ENCODE measurements at regions not wholly inside any gene's neighbourhood (a gene's known extent, or its start where the extent isn't known, plus 50 kb on each side); places are given as distances from the start of the nearest gene placed in this dataset.
A peak's percentile ranks its signal among the peaks of the same experiment; 100 is the strongest.

DNA sequence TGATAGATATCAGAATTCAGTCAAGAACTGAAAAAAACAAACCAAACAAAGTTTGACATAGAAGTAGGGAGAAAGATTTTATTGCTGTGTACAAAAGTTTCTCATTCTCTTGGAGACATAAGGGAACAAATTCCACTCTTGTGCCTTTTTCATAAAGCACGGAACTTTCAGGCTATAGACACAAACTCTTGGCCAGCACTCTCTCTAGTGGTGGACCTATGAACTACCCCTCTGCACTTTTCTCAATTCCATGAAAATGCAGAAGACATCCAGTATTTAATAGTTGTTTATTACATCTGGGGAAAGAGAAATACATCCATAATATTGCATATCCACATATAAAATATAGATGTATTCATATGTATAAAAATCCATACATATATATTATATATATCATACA, 291.6 kb upstream of the HS3ST1 start:
- Histone ChIP-seq H2AFZ (ENCODE audit: low read depth, low read length) (no peak overlapping the region), H3K9ac (ENCODE audit: insufficient read depth in 1 of 2, low read depth in 2 of 2, low read length in 2 of 2) (no peak overlapping the region), H3K9me1 (ENCODE audit: control insufficient read depth, insufficient read depth, low read length) (no peaks in the 10 kb centered on the region), H3K27ac (ENCODE audit: extremely low read depth, low read depth, low read length) (no peak overlapping the region), H3K4me3 (no peak overlapping the region), H3K4me2 (ENCODE audit: insufficient read depth, low read length) (no peak overlapping the region), H3K9me3 (replicated peaks; ENCODE audit: control insufficient read depth, insufficient read depth, low read depth, low read length) (no peaks in the 10 kb centered on the region), H3K79me2 (ENCODE audit: control insufficient read depth, insufficient read depth, low read length) (no peaks in the 10 kb centered on the region), H3K27me3 (ENCODE audit: control insufficient read depth in 2 of 2, insufficient read depth in 2 of 2, low read length in 2 of 2) (no peaks in the 10 kb centered on the region), H3K4me1 (replicated peaks in 1 of 2; ENCODE audit: control insufficient read depth in 2 of 2, insufficient read depth in 2 of 2, low read length in 2 of 2) (no peaks in the 10 kb centered on the region), H4K20me1 (replicated peaks; ENCODE audit: control insufficient read depth, insufficient read depth, low read length) (no peaks in the 10 kb centered on the region), H3K36me3 (ENCODE audit: control insufficient read depth, insufficient read depth, low read length) (no peaks in the 10 kb centered on the region)
- in situ Hi-C loops (cut with MboI), result no loop called here
- intact Hi-C loops (cut with micrococcal nuclease), result no loop called here
- no TSS peak for BruUV-seq (replicated peaks)
- CTCF ChIA-PET (ENCODE audit: low intra/inter-chr PET ratio), result no interaction called here
- POLR2A ChIA-PET, result no interaction called here
- ATAC-seq, result no peak
- no peak for FAIRE-seq
- peak in 2 of 4 experiments; percentile 9 to 10 for DNase-seq (ENCODE audit: extremely low read depth in 1 of 4, low spot score in 3 of 4)
- TF ChIP-seq PYGO2 (tag; IDR thresholded peaks at IDR 0.05) (no peak), RAD21 (CRISPR knock-in tag; conservative IDR thresholded peaks at IDR 0.05 in 1 of 2, IDR thresholded peaks at IDR 0.05 in 1 of 2) (peak in 1 of 2 experiments; percentile 13; a peak in 1 of 4 replicates), TAF7 (tag; IDR thresholded peaks at IDR 0.05) (no peak)
- WGBS (ENCODE audit: insufficient coverage, low coverage, missing lambda C conversion rate), result 0% methylated on average over 1 of the region's 1 CpG

DNA sequence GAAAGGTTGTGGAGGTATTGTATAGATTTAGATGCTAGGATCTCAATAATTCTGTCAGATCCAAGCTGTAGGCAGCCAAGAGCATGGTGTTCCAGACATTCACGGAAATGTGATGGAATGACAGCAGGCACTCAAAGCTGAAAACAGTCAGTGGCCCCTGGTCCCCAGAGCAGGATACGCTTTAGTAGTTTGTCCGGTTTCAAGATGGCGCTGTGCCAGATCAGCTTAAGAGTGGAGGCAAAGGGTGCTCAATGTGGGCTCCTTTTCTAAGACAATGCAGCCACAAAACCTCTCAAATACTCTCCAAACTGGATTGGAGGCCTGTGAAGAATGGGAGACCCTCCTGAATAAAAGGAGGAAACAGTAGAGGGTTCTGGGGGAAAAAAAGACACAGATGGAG, 291.2 kb upstream of the HS3ST1 start:
- in situ Hi-C loops (cut with MboI), result no loop called here
- no peak overlapping the region for H2AFZ ChIP-seq (ENCODE audit: low read depth, low read length)
- intact Hi-C loops (cut with micrococcal nuclease), result no loop called here
- no peaks in the 10 kb centered on the region for H4K20me1 ChIP-seq (replicated peaks; ENCODE audit: control insufficient read depth, insufficient read depth, low read length)
- no peak overlapping the region for H3K9ac ChIP-seq (ENCODE audit: insufficient read depth in 1 of 2, low read depth in 2 of 2, low read length in 2 of 2)
- POLR2A ChIA-PET, result no interaction called here
- no TSS peak for BruUV-seq (replicated peaks)
- ATAC-seq (no peak), FAIRE-seq (no peak), DNase-seq (ENCODE audit: extremely low read depth in 1 of 4, low spot score in 3 of 4) (no peak)
- H3K4me3 ChIP-seq, result no peak overlapping the region
- H3K9me1 ChIP-seq (ENCODE audit: control insufficient read depth, insufficient read depth, low read length), result no peaks in the 10 kb centered on the region
- H3K9me3 ChIP-seq (replicated peaks; ENCODE audit: control insufficient read depth, insufficient read depth, low read depth, low read length), result no peaks in the 10 kb centered on the region
- WGBS (ENCODE audit: insufficient coverage, low coverage, missing lambda C conversion rate), result 2% methylated on average over 4 of the region's 4 CpGs
- H3K4me1 ChIP-seq (replicated peaks in 1 of 2; ENCODE audit: control insufficient read depth in 2 of 2, insufficient read depth in 2 of 2, low read length in 2 of 2), result no peaks in the 10 kb centered on the region
- H3K27ac ChIP-seq (ENCODE audit: extremely low read depth, low read depth, low read length), result no peak overlapping the region
- no peaks in the 10 kb centered on the region for H3K27me3 ChIP-seq (ENCODE audit: control insufficient read depth in 2 of 2, insufficient read depth in 2 of 2, low read length in 2 of 2)
- H3K36me3 ChIP-seq (ENCODE audit: control insufficient read depth, insufficient read depth, low read length), result no peaks in the 10 kb centered on the region
- H3K79me2 ChIP-seq (ENCODE audit: control insufficient read depth, insufficient read depth, low read length), result no peaks in the 10 kb centered on the region
- CTCF ChIA-PET (ENCODE audit: low intra/inter-chr PET ratio), result no interaction called here
- H3K4me2 ChIP-seq (ENCODE audit: insufficient read depth, low read length), result no peak overlapping the region
- TF ChIP-seq, protein P1, sequence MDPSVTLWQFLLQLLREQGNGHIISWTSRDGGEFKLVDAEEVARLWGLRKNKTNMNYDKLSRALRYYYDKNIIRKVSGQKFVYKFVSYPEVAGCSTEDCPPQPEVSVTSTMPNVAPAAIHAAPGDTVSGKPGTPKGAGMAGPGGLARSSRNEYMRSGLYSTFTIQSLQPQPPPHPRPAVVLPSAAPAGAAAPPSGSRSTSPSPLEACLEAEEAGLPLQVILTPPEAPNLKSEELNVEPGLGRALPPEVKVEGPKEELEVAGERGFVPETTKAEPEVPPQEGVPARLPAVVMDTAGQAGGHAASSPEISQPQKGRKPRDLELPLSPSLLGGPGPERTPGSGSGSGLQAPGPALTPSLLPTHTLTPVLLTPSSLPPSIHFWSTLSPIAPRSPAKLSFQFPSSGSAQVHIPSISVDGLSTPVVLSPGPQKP (CRISPR knock-in tag; IDR thresholded peaks at IDR 0.05), result no peak
- TF ChIP-seq, protein P2, sequence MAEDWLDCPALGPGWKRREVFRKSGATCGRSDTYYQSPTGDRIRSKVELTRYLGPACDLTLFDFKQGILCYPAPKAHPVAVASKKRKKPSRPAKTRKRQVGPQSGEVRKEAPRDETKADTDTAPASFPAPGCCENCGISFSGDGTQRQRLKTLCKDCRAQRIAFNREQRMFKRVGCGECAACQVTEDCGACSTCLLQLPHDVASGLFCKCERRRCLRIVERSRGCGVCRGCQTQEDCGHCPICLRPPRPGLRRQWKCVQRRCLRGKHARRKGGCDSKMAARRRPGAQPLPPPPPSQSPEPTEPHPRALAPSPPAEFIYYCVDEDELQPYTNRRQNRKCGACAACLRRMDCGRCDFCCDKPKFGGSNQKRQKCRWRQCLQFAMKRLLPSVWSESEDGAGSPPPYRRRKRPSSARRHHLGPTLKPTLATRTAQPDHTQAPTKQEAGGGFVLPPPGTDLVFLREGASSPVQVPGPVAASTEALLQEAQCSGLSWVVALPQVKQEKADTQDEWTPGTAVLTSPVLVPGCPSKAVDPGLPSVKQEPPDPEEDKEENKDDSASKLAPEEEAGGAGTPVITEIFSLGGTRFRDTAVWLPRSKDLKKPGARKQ (CRISPR knock-in tag; IDR thresholded peaks at IDR 0.05), result no peak
- TF ChIP-seq, protein P3, sequence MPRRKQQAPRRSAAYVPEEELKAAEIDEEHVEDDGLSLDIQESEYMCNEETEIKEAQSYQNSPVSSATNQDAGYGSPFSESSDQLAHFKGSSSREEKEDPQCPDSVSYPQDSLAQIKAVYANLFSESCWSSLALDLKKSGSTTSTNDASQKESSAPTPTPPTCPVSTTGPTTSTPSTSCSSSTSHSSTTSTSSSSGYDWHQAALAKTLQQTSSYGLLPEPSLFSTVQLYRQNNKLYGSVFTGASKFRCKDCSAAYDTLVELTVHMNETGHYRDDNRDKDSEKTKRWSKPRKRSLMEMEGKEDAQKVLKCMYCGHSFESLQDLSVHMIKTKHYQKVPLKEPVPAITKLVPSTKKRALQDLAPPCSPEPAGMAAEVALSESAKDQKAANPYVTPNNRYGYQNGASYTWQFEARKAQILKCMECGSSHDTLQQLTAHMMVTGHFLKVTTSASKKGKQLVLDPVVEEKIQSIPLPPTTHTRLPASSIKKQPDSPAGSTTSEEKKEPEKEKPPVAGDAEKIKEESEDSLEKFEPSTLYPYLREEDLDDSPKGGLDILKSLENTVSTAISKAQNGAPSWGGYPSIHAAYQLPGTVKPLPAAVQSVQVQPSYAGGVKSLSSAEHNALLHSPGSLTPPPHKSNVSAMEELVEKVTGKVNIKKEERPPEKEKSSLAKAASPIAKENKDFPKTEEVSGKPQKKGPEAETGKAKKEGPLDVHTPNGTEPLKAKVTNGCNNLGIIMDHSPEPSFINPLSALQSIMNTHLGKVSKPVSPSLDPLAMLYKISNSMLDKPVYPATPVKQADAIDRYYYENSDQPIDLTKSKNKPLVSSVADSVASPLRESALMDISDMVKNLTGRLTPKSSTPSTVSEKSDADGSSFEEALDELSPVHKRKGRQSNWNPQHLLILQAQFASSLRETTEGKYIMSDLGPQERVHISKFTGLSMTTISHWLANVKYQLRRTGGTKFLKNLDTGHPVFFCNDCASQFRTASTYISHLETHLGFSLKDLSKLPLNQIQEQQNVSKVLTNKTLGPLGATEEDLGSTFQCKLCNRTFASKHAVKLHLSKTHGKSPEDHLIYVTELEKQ (CRISPR knock-in tag; IDR thresholded peaks at IDR 0.05), result no peak
- TF ChIP-seq, protein P4, sequence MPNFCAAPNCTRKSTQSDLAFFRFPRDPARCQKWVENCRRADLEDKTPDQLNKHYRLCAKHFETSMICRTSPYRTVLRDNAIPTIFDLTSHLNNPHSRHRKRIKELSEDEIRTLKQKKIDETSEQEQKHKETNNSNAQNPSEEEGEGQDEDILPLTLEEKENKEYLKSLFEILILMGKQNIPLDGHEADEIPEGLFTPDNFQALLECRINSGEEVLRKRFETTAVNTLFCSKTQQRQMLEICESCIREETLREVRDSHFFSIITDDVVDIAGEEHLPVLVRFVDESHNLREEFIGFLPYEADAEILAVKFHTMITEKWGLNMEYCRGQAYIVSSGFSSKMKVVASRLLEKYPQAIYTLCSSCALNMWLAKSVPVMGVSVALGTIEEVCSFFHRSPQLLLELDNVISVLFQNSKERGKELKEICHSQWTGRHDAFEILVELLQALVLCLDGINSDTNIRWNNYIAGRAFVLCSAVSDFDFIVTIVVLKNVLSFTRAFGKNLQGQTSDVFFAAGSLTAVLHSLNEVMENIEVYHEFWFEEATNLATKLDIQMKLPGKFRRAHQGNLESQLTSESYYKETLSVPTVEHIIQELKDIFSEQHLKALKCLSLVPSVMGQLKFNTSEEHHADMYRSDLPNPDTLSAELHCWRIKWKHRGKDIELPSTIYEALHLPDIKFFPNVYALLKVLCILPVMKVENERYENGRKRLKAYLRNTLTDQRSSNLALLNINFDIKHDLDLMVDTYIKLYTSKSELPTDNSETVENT (CRISPR knock-in tag; IDR thresholded peaks at IDR 0.05), result no peak

All from K562 (cell line).